GM19240 (cell line): ENCODE measurements at regions not wholly inside any gene's neighbourhood (a gene's known extent, or its start where the extent isn't known, plus 50 kb on each side); places are given as distances from the start of the nearest gene placed in this dataset.

ENCODE experiments used
- DNase-seq: peaks from one replicate; pipeline ENCODE4 v3.0.0; 2011; ENCODE audit warnings: low spot score; ENCODE audit not compliant: insufficient read length

- DNase-seq: no peak
Observed at GRCh38 chr21:27487676-27488075, 520.8 kb upstream of the ADAMTS5 start.

DNA sequence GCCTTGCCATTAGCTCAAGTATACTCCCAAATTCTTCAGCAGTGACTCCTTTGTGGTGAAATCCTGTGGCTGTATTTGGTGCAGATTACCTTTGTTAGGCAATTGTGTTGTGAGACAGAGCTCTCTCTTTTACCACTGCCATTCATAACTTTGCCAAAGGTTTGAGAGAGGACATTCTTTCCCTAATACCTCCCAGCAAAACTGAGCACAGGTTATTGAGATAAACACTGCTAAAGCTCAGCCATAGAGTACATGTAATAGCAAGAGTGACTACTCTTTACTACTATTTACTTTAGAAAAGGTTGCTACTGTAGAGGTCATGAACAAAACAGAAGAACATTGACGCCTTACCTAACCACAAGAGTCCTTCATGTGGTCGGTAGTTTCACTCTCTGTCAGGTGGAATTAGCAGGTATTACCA is 514.0 kb upstream of the ADAMTS5 start:
- DNase-seq: no peak

DNA sequence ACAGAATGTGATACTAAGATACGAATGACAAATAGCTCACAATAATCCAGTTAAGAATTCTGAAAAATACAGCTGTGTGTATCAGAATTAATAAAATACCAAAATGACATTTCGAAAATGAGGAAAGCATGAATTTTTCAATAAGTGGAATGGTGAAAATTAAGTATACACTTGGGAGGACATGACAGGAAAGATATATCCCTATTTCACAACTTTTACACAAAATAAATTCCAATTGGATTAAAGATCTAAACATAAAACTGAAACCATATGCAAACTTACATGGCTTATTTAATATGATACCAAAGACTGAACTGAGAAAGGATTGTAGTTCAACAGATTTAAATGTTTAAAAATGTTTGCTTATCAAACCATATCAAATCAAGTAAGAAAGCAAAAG is 510.4 kb upstream of the ADAMTS5 start:
- DNase-seq: no peak

- no peak for DNase-seq
Observed at GRCh38 chr21:27476696-27477095, 509.8 kb upstream of the ADAMTS5 start.

GRCh38 chr21:27475363-27475955 is 508.6 kb upstream of the ADAMTS5 start:
- DNase-seq: no peak

DNA sequence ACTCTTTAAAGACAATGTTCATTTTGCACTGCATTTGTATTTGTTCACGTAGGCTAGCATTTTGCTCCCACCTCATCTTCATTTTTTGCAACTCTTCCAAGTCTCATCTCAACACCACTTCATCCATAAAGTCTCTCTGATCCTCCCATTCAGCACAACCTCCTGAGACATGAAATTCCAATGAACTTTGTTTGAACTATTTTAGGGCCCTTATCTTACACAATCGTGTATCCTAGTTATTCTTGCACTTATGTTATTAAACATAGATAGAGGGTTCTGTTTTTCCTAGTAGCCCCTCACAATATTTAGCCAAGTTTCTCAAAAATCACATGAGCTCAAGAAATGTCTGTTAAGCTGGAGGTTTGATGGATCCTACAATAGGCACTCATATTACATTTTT is 500.5 kb upstream of the ADAMTS5 start:
- no peak for DNase-seq

DNA sequence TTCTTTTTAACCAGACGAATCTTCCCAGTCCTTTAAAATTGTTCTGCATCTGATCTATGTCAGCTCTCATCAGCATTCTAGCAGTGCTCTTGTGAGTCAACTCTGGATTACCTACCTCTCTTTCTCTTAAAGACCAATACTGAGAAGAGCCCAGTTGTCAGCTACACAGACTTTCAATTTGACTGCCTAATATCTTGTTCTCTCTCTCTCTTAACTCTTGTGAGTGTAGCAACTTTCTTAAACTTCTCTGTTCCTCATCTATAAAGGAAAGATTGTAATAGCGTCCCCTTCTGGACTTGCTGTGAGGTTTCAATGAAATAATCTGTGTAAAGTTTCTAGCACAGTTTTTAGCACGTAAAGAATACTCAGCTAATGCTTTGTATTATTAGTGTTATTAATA is 499.3 kb upstream of the ADAMTS5 start:
- no peak for DNase-seq

GRCh38 chr21:27464648-27465047 is 497.8 kb upstream of the ADAMTS5 start:
- DNase-seq: no peak

DNA sequence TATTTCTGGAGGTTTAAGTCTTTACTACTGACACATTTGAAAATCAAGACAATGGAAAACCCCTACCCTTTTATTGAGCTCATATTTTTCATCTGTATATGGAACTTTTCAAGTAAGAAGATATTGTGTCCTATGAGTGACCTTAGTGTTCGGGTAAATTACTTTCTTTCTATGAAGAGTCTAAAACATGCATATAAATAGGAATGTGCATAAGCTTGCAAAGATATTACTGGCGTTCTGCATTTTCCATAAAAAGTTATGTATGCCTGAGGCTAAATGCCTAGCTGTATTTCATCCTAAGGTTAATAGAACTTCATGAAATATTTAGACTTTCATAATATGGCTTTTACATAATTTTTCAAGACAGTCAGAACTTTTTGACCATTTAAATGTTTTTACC is 495.8 kb upstream of the ADAMTS5 start:
- no peak for DNase-seq

DNA sequence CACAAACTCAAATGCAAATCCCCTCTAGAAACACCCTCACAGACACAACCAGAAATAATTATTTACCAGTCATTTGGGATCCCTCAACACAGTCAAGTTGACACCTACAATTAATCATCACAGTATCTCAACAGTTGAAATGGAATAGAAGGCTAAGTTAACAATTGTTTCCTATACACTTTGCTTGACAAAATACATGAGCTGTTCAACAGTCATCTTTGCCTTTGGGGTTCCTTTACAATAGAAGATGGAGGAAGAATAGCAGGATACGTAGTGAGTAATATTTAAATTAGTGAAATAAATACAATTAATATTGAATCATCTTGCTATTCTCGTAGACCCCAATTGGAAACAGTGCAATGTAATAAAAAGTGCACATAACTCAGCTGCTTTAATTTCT is 487.3 kb upstream of the ADAMTS5 start:
- no peak for DNase-seq

DNA sequence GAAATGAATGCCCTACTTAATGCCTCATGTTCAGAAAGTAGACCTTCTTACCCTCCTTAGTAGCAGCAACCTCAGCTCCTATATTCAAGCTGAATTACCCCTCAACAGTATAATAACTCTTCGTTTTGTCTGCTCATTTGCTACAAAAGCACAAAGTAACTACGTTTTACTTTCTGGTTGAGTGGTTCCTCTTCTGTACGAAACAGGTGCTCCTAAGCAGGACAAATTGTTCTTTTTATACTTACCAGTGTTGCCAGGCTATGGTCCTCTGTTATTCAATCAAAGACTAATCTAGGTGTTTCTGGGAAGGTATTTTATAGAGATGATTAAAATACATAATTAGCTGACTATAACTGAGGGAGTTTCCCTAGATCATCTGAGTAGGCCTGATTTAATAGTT is 484.2 kb upstream of the ADAMTS5 start:
- no peak for DNase-seq

DNA sequence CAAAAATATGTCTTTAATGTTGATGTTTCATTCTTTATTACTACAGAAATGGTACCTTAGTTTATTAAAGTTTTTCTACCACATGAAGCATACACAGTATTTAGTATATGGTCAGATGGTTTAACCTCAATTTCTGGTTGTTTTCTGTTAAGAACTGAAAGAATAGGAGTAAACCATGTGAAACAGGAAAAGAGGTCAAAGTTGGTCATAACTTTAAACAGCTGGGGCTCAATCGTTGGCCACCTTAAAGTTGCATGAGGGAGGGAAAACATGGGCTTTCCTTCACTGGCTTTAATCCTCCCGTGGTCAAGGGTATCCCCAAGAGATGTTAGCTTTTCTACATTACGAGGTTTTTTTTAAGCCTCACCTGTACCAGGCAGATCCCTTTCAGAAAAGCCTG is 483.3 kb upstream of the ADAMTS5 start:
- no peak for DNase-seq

DNA sequence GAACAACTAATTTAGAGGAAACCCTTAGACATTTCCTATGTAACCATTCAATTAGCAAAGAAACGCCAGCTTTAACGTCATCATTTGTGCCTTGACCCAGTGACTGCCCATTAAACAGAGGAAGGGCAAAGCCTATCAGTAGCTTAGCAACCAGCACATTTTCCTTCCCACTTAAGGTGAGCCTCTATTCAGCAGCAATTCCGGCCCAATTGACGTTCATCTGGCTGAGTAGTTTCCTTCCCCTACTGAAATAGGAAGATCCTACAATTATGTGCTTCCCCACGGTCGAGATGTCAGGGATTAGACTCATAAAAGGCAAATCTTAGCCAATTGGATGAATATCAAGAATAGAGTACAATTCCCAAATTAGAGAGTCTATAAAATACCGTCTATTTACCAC is 482.1 kb upstream of the ADAMTS5 start:
- DNase-seq: no peak

GRCh38 chr21:27447843-27448242 is 481.0 kb upstream of the ADAMTS5 start:
- no peak for DNase-seq

GRCh38 chr21:27429710-27430341 is 462.9 kb upstream of the ADAMTS5 start:
- DNase-seq: no peak

GRCh38 chr21:27426196-27426595 is 459.3 kb upstream of the ADAMTS5 start:
- no peak for DNase-seq

DNA sequence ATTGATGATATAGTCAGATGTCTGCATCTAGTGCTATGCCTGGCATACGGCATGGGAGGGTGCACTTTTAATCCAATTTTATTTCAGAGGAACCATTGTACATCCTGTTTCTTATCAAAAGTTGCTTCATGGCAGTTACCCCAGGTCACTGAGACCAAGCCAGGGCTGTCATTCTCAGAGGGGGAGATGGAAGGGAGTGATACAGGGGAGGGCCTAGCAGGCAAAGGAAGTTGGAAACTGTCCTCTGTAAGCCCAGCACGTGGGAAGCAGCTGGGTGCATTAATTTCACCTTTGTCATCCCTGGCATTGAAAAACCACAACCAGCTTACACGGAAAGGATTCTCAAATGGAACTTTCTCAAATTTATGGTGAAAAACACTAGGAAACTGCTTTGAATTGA is 458.7 kb upstream of the ADAMTS5 start:
- no peak for DNase-seq

DNA sequence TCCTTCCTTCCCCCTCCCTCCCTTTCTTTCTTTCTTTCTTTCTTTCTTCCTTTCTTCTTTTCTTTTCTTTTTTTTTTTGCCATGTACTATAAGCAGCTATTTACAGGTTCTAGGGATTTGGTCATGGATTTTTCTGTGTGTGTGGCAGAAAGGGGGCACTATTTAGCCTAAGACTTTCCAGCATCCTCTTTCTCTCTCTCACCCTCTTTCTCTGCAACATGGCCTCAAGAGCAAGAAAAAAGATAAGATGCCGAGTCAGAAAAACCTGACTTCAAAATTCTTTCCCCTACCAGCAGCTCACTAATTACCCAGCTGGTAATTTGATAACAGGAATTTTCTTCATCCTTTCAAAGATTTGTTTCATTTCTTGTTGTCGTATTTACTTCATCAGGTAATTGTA is 458.3 kb upstream of the ADAMTS5 start:
- no peak for DNase-seq

GRCh38 chr21:27424601-27425000 is 457.7 kb upstream of the ADAMTS5 start:
- DNase-seq: no peak

- no peak for DNase-seq
Observed at GRCh38 chr21:27423906-27424595, 457.2 kb upstream of the ADAMTS5 start.

DNA sequence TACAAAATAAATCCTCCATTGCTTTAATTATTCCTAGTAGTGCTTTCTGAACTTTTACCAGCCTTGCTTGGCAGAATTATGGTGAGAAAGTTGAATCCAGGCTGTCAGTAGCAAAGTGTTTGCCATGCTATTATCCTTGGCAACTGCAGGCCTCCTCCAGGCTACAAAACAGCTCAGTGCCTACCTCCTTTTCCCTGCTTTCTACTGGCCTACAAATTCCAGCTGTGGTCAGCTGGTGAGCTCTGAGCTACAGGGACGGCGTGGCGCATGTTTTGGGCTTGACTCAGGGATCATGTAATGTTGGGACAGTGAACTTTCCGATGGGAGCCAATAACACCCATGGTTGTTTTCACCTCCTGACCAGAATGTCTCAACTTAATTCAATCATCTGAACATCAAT is 456.1 kb upstream of the ADAMTS5 start:
- no peak for DNase-seq

- DNase-seq: no peak
Observed at GRCh38 chr21:27422435-27422834, 455.5 kb upstream of the ADAMTS5 start.

DNA sequence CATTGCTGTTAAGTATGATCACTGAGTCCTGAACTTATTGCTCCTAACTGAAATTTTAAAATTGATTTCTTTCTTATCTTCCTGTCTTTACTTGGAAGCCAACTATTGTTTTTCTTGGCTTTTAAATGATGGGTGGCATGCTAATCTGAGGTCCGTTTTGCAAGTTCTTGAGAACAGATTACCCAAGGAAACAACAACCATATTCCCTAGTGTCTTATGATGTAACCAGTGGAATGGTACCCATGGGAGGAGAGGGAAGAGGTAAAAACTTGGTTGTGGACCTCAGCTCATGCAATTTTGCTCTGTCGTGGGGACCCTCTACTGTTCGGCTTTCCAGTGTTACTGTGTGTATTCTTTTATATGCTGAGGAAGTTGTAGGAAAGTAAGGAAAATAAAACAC is 454.8 kb upstream of the ADAMTS5 start:
- no peak for DNase-seq
